ENCODE measurements at regions not wholly inside any gene's neighbourhood (a gene's known extent, or its start where the extent isn't known, plus 50 kb on each side); places are given as distances from the start of the nearest gene placed in this dataset.
"Not testable (repeated sequence)": the region's sequence is repeated elsewhere in the genome, so short reads cannot be mapped to it uniquely, and the experiment has no call there.

- CTCF ChIA-PET, result no interaction called here
These were observed 71.4 kb downstream of the RGS2 start for GRCh38 chr1:192880231-192880630.

GRCh38 chr1:192884241-192884640 is 75.4 kb downstream of the RGS2 start:
- CTCF ChIA-PET, result no interaction called here
- intact Hi-C loops (cut with micrococcal nuclease), result no loop called here

More at GRCh38 chr1:192880231-192880630, 71.4 kb downstream of the RGS2 start:
- POLR2A ChIA-PET, result no interaction called here
- TF ChIP-seq CTCF (IDR thresholded peaks at IDR 0.05), result no peak
- H3K36me3 Mint-ChIP-seq (ENCODE audit: low read depth), result no peaks in the 10 kb centered on the region
- ATAC-seq (ENCODE audit: low read depth) (no peak), DNase-seq (no peak)
- no peaks in the 10 kb centered on the region for H3K27me3 Mint-ChIP-seq
- H3K4me3 Mint-ChIP-seq, result no peak overlapping the region
- intact Hi-C loops (cut with micrococcal nuclease), result no loop called here
- H3K9me3 Mint-ChIP-seq, result no peaks in the 10 kb centered on the region
- no peak overlapping the region for H3K27ac Mint-ChIP-seq
- no peaks in the 10 kb centered on the region for H3K4me1 Mint-ChIP-seq

GRCh38 chr1:192885387-192885786 is 76.5 kb downstream of the RGS2 start:
- H3K4me1 Mint-ChIP-seq; H3K27me3 Mint-ChIP-seq; H3K36me3 Mint-ChIP-seq (ENCODE audit: low read depth); DNase-seq; H3K27ac Mint-ChIP-seq; H3K4me3 Mint-ChIP-seq; H3K9me3 Mint-ChIP-seq; intact Hi-C loops (cut with micrococcal nuclease); ATAC-seq (ENCODE audit: low read depth); POLR2A ChIA-PET; CTCF ChIA-PET: not testable (repeated sequence)

More at GRCh38 chr1:192884241-192884640, 75.4 kb downstream of the RGS2 start:
- ATAC-seq (ENCODE audit: low read depth) (no peak), DNase-seq (no peak)
- H3K27me3 Mint-ChIP-seq, result no peaks in the 10 kb centered on the region
- no peaks in the 10 kb centered on the region for H3K36me3 Mint-ChIP-seq (ENCODE audit: low read depth)
- H3K4me3 Mint-ChIP-seq, result no peak overlapping the region
- H3K9me3 Mint-ChIP-seq, result no peaks in the 10 kb centered on the region
- no peak overlapping the region for H3K27ac Mint-ChIP-seq
- no peak for TF ChIP-seq CTCF (IDR thresholded peaks at IDR 0.05)
- H3K4me1 Mint-ChIP-seq, result no peaks in the 10 kb centered on the region
- POLR2A ChIA-PET, result no interaction called here

GRCh38 chr1:192887426-192887825 is 78.6 kb downstream of the RGS2 start:
- Mint-ChIP-seq H3K9me3 (no peaks in the 10 kb centered on the region), H3K4me3 (no peak overlapping the region), H3K36me3 (ENCODE audit: low read depth) (no peaks in the 10 kb centered on the region), H3K4me1 (no peaks in the 10 kb centered on the region), H3K27ac (no peak overlapping the region), H3K27me3 (no peaks in the 10 kb centered on the region)
- ChIA-PET POLR2A (no interaction called here), CTCF (no interaction called here)
- no peak for TF ChIP-seq CTCF (IDR thresholded peaks at IDR 0.05)
- no peak for ATAC-seq (ENCODE audit: low read depth)
- intact Hi-C loops (cut with micrococcal nuclease), result no loop called here
- DNase-seq, result no peak

- CTCF ChIA-PET, result no interaction called here
- no peaks in the 10 kb centered on the region for H3K4me1 Mint-ChIP-seq
- no peaks in the 10 kb centered on the region for H3K36me3 Mint-ChIP-seq (ENCODE audit: low read depth)
- H3K4me3 Mint-ChIP-seq, result no peak overlapping the region
- intact Hi-C loops (cut with micrococcal nuclease), result no loop called here
- no peaks in the 10 kb centered on the region for H3K9me3 Mint-ChIP-seq
- POLR2A ChIA-PET, result no interaction called here
- no peak for DNase-seq
- no peak overlapping the region for H3K27ac Mint-ChIP-seq
- H3K27me3 Mint-ChIP-seq, result no peaks in the 10 kb centered on the region
- ATAC-seq (ENCODE audit: low read depth), result no peak
- TF ChIP-seq CTCF (IDR thresholded peaks at IDR 0.05), result no peak
These were observed 79.7 kb downstream of the RGS2 start for GRCh38 chr1:192888574-192888973.

- DNase-seq (no peak), ATAC-seq (ENCODE audit: low read depth) (no peak)
- ChIA-PET POLR2A (no interaction called here), CTCF (no interaction called here)
- intact Hi-C loops (cut with micrococcal nuclease), result no loop called here
- Mint-ChIP-seq H3K4me3 (no peak overlapping the region), H3K27me3 (no peaks in the 10 kb centered on the region), H3K9me3 (no peaks in the 10 kb centered on the region), H3K36me3 (ENCODE audit: low read depth) (no peaks in the 10 kb centered on the region), H3K4me1 (no peaks in the 10 kb centered on the region), H3K27ac (no peak overlapping the region)
- TF ChIP-seq CTCF (IDR thresholded peaks at IDR 0.05), result no peak
These were observed 80.2 kb downstream of the RGS2 start for GRCh38 chr1:192889082-192889481.
